ENCODE measurements at regions not wholly inside any gene's neighbourhood (a gene's known extent, or its start where the extent isn't known, plus 50 kb on each side); places are given as distances from the start of the nearest gene placed in this dataset.
A peak's percentile ranks its signal among the peaks of the same experiment; 100 is the strongest.

DNA sequence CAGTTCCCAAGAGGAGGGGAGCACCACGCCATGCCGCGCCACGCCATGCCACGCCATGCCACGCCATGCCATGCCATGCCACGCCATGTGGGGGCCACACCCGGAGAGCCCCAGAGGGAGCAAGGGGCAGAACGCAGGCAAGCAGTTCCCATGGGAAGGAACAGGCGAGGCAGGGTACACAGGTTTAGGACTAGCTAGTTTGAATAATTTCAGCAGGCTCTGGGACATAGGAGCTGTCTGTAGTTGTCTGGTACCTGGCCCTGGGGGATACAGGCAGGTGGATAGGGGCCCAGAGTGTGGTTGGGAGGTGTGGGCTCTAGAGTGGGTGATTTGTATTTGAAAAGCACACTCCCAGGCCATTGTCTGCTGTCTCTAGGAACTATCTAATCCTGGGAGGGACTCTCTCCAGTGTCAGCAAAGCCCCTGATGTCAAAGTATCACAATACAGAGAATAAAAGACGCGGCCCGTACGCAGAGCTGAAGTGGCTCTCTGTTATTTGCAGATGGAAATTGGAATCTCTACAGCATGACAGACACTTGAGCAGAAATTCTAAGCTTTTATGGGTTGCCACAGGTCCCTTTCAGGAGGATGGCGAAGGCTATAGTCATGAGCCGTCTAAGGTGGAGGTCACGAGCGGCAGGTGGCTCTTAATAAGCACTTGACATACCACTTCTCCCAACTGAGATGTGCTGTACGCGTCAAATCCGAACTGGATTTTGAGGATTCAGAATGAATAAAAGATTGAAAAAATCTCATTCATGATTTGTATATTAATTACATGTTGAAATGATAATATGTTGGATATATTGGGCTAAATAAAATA lies 220.8 kb upstream of the TNRC6C start:
- DNase-seq, result no peak

DNA sequence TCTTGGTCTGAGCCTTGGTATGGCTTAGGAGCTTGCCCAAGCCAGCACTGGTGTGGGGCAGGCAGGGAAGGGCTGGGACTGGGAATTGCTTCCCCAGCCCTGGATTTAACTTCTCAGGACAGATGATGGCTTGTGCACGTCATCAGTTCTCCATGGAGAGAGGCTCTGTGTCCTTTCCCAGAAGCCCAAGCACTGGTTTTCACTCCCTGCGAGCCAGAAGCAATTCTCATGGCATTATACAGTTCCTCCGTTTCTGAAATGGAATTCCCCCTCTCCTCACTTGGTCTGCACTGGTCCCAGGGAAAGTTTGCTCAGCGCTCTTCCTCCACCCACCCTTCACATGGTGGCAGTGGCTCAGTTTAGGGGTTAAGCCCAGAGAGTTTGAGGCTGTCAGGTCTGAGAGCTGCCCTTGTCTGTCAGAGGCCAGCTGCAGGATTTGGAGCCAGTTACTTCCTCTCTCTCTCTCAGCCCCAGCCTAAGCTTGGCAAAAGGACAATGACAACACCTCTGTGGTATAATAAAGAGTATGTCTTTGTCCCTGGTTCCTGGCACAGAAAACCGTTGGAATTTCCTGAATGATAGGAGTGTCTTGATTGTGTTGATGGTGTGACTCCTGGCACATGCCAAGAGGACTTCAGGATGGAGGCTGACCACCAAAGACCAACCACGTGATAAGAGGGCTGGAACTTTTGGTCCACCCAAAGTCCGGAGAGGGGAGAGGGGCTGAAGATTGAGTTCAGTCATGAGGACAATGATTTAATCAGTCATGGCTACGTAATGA lies 219.6 kb upstream of the TNRC6C start:
- no peak for DNase-seq

DNA sequence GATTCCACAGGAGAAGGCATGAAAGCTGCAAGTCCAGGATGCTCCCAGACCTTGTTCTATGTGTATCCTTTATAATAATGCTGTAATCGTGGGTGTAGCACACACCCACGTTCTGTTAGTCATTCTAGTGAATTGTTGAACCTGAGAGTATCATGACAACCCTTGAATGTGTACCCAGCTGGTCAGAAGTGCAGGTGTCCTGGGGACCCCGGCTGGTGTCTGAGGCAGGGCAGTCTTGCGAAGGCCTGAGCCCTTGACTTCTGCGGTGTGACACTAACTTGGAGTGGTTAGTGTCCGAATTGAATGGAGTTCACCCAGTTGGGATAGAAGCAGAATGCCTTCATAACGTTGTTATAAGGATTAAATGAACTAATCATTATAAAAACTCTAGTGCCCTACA lies 218.0 kb upstream of the TNRC6C start:
- DNase-seq, result no peak

DNA sequence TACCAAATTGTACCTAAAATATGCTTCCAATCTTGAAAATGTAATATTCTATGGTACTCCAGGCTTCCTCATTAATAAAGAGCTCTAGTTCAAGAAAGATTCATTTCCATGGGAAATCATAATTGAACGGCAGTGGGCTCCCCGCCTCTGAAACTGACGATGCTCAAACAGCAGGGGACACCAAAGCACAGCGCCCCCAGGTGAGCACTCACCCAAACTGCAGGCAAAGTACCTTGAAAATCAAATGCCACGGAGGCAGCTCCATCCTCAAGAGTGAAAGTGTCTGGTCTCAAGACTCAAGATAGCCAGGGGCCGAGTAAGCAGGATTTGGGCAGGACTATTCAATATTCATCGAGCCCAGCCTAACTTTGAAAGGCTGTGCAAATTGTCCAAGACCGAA lies 217.4 kb upstream of the TNRC6C start:
- DNase-seq, result peak; percentile 50

DNA sequence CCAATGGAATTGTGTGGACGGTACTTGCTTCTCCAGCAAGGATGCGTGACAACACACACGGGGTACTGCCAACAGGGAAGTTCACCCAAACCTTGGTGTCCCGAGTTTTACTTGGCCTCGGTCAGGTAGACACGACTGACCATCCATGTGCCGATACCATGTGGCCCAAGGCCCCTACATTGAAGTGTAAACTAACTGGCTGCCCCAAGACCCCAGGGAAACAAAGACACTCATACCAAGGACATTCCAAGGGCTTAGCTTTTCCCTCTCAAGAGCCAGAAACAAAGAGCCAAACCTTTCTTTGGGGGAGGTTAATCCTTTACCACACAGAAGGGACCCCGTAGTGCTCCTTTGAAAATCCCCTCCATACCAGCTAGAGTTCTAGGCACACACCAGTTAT lies 215.9 kb upstream of the TNRC6C start:
- no peak for DNase-seq

DNA sequence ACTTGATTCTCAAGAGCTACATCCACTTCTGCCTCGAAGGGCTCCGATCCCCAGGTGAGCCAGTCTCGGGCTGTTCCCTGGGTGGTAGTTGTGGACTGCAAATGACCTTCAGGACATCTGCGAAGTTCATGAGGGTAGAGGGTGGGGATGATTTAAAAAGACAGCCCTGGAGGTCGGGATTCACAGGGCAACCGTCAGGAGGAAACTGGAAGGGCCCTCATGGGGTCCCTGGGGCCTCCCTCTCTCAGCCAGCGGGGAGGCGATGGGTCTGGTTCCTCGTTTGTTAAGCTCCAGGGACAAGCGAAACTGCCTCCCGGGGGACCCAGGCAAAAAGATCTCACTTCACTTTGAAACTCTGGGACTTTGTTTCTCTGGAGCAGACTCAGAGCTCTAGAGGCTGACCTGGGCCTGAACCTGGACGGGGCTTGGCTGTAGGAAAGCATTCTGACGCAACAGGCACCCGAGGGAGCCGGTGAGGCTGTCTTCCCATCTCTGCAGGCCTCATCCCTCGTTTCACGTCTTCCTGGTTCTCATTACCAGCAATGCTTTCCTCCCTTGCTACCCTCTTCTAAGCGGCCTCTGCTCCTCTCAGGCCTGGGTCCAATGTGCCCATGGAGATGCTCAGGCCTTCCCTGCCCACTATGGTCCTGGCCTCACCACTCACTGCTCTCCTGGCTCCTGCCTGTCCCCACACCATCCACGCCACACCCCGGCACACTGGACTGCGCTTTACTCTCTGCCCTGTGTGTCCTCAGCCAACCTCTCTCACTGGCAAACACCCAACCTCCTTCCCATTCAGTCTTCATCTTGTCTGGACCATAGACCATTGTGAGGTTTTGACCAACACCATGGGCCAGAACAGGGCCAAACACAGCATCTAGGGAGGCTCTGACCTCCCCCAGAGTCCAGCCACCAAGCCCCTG lies 214.2 kb upstream of the TNRC6C start:
- no peak for DNase-seq

GRCh38 chr17:77745702-77746101 lies 212.8 kb upstream of the TNRC6C start:
- no peak for DNase-seq

- DNase-seq, result no peak
Measured at GRCh38 chr17:77746393-77746792, 212.1 kb upstream of the TNRC6C start.

DNA sequence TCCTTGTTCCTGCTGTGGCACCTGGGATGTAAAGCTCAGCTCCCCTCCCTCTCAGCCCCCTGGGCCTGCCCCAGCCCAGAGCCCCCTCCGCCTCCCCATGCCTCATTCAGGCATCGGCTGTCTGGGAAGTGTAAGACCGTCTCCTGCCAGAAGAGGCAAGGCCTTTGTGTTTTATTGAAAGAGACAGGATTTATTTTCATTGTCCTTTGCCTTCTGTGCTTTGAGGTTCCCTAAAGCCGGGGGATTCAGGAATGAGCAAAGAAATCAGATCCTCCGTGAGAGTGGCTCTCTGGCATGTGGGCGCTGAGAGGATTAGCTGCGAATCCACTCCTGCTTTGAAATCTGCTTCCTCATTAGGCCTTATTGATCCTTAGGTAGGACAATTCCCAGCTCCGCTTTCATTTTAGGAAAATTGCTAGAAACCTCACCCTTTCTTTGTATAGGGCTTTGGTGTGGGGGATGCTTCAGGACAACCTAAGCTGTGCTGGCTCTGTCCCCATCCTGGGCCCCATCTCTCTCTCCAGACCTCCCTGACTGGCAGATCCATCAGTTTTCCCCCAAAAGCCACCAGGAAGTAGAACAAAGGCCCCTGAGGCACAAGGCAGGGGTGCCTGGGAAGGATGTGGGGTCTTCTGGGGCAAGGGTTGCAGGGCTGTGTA lies 211.5 kb upstream of the TNRC6C start:
- DNase-seq, result no peak

- no peak for DNase-seq
Measured at GRCh38 chr17:77748436-77748835, 210.1 kb upstream of the TNRC6C start.

DNA sequence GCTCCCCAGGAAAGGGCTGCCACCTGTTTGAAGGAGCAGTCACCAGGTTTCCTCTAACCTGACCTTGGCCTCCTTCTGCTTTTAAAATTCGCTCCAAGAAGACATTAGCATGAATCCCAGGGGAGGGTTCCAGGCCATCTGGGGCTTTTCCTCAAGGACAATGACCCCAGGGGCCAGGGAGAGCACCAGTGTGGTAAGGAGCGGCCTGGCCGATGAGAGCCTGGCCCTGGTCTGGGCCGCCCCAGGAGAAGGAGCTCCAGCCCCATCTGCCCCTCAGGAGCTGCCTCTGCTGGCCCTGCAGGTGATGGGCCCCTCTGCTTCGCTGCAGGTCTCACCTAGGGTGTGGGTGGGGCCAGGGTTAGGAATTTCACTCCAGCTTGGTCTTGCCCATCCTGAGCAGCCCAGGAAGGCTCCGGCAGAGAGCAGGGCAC lies 209.2 kb upstream of the TNRC6C start:
- DNase-seq, result no peak

- no peak for DNase-seq
Measured at GRCh38 chr17:77749989-77750388, 208.5 kb upstream of the TNRC6C start.

- no peak for DNase-seq
Measured at GRCh38 chr17:77750427-77751043, 208.0 kb upstream of the TNRC6C start.

DNA sequence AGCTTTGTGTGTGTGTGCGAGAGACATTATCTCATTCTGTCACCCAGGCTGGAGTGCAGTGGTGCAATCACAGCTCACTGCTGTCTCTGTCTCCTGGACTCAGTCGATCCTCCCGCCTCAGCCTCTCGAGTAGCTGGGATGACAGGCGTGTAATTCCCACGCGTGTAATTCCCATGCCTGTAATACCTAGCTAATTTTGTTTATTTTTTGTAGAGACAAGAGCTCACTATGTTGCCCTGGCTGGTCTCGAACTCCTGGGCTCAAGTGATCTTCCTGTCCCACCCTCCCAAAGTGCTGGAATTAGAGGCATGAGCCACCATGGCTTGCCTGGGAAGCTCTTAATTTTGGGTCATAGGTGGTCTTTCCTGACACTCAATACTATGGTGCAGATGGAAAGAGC lies 205.3 kb upstream of the TNRC6C start:
- DNase-seq, result no peak

DNA sequence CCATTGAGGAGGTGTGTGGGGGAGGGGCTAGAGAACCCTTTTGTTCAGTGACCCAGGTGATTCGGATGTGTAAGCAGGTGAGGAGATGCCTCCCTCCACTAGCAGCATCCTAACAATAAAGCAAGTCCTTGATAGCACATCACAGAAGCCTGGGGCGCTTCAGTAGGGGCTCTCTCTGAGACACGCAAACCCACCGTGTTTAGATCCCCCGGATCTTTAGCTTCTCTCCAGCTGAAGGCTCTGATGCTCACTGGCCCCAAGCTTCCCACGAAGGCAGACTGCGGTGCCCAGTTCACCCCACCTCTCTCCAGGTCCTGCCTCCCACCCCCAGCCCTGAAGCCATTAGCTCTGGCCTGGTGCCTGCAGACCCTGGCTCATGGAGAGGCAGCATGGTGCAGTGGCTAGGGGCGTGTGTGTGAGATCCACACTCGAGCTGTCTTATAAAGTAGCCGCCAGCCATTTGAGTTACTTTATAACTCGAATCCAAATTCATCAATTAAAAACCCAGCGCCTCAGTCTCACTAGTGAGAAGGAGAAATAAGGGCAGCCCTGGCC lies 204.7 kb upstream of the TNRC6C start:
- no peak for DNase-seq

DNA sequence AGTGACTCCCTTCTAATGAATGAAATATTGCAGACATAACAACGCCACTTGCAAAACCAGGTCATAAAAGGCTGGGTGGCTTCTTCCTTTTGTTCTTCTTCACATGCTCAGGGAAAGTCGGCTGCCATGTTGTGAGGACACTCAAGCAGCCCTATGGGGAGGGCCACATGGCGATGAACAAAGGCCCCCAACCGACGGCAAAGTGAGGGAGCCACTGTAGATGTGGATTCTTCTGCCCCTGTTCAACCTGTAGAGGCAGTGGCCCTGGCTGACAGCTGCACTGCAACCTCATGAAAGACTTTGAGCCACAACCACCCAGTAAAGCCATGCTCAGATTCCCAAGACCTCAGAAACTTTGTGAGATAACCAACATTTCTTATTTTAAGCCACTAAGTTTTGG lies 203.5 kb upstream of the TNRC6C start:
- DNase-seq, result no peak

GRCh38 chr17:77755410-77755963 lies 203.0 kb upstream of the TNRC6C start:
- no peak for DNase-seq

DNA sequence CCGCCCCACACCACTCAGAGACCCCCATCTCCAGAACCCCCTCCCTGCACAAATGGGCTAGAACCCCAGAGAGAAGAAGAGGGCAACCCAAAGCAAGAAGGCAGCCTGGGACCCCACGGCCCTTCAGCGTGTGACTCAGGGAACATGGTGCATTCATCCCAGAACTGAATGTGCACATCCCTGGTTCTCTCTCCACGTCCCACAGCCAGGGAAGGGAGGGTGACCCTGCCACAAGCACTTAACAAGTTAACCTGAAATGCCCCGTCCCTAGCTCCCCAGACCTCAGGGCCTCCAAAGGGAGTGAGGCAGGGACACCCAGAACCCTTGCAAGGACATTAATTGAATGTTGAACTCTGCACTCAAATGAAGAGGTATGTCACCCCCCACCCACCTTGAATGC lies 202.5 kb upstream of the TNRC6C start:
- no peak for DNase-seq

DNA sequence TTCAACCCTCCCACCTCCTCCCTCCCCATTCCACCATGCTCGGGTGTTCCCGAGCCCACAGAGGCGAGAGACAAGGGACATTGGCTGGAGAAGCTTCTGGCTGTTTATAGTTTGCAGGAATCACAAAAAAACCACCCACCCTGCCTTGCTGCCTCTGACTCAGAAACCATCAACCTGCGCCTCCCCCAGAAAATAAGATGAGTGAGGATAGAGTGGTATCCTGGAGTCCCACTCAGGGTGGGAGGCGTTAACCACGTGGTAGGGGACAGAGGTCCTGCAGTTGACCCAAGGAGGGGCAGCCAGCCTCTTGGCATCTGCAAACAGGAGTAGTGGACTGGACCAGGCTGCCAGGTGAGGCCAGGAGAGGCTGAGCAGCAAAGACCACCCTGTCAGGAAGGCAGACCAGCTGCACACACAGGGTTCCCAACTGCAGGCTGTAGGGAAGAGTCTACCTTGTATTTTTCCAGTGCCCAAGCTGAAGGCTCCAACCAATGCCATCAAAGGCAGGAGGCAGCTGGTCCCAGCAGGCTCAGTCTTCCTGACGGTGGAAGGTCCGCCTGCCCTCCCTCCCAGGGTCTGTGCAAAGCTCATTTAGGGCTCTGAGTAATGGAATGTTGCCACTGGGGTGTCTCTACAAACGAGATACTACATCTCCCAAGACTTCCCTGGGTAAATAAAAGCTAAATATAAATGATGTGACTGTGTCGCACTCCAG lies 201.5 kb upstream of the TNRC6C start:
- no peak for DNase-seq

DNA sequence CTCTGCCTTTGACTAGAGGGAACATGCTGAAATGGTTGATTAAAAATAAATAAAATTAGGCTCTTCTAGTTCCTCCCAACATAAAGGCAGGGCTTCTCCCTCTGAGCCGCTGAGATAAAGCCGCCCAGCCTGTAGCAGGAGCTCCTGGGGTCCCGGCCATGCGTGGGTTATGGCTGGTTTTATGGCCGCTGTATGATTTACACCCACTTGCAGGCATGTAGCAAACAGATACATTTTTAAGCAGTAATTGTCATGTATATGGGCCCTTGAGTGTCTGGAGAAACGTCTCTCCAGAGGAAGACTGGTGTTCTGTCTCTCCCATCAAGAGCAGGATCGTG lies 201.0 kb upstream of the TNRC6C start:
- DNase-seq, result no peak

DNA sequence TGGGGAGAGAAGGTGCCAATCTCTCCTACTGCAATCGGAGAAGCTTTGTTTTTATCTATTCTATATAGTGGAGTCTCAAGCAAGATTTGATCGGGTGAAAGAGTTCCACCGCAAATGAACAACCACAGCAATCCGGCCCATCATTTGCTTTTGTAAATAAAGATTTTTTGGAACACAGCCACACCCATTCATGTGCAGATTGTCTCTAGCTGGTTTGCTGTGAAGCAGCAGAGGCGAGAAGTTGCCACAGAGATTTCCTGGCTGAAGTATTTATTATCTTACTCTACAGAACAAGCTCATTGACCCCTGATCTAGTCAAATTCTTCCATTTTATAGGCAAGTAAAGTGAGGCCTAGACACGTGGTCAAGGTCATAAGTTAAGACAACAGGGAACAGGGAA lies 195.5 kb upstream of the TNRC6C start:
- no peak for DNase-seq
